K562 (cell line): ENCODE measurements at regions not wholly inside any gene's neighbourhood (a gene's known extent, or its start where the extent isn't known, plus 50 kb on each side); places are given as distances from the start of the nearest gene placed in this dataset.

Source experiments
- CCNT2 ChIP-seq: IDR thresholded peaks from 2 replicates; pipeline ENCODE4 v1.6.1; 2011; ENCODE audit warnings: borderline replicate concordance, low read depth, mild to moderate bottlenecking, moderate library complexity, mixed read lengths, low read length; ENCODE audit not compliant: insufficient read length; ENCODE audit errors: extremely low read depth
- ESRRB ChIP-seq: fragments of 250-450 bp; sonication (Bioruptor Pico); IDR thresholded peaks from 2 replicates; pipeline ENCODE4 v1.5.0; 2020; ENCODE audit warnings: mild to moderate bottlenecking, moderate library complexity, borderline replicate concordance
- FOXA1 ChIP-seq: fragments of 450-650 bp; IDR thresholded peaks from 2 replicates; pipeline ENCODE4 v1.6.1; 2016; ENCODE audit warnings: mild to moderate bottlenecking, borderline replicate concordance
- GTF3C2 ChIP-seq: IDR thresholded peaks from 3 replicates; pipeline ENCODE4 v1.6.1; 2011; ENCODE audit warnings: borderline replicate concordance, mild to moderate bottlenecking, moderate library complexity; ENCODE audit not compliant: insufficient read length; ENCODE audit errors: extremely low read depth
- KDM4B ChIP-seq, 2 experiments: fragments of 450-650 bp in 1 of 2; sonication (generic) in 1 of 2; IDR thresholded peaks; 2 replicates each; pipeline ENCODE4 v1.6.1; 2016 to 2017; ENCODE audit warnings: borderline replicate concordance in 2 of 2, antibody characterized with exemption in 1 of 2, low read depth in 1 of 2, mild to moderate bottlenecking in 1 of 2
- POU5F1 ChIP-seq: fragments of 150-350 bp; IDR thresholded peaks from 2 replicates; pipeline ENCODE4 v1.6.1; 2014; ENCODE audit warnings: borderline replicate concordance, low read length, low read depth, mild to moderate bottlenecking; ENCODE audit not compliant: partially characterized antibody
- TF ChIP-seq, protein P1 (sequence below): sonication (generic); formaldehyde crosslinking; IDR thresholded peaks from 2 replicates; pipeline ENCODE4 v1.8.0; 2022; ENCODE audit warnings: mild to moderate bottlenecking, missing genetic modification reagents

DNA sequence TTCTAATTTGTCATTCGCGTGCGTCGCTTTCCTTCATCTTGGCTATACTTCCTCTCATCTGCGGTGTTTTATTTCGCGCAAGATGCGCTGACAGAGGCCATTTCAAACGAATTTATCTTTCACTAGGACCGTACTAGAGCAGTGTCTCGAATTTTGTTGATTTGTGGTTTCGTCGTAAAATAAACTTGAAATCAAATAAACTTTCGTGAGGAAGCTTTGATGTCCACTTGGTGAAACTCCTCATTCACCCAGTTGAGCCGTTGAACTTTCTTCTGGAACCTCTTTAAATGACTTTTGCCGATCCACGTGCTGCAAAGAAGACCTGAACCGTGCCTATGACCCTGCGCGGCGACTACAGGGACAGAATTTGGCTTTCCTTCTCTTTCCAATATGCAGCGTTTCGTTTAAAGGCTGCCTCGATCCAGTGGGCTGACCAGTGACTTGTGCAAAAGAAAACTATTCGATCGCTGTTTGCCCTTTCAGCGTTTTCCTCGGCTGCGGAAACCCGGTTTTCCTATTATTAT is 163.9 kb upstream of the PPP1R3A start (continued):
- TF ChIP-seq CCNT2 (no peak), KDM4B (IDR thresholded peaks at IDR 0.05; ENCODE audit: borderline replicate concordance in 2 of 2, low read depth in 1 of 2) (no peak), GTF3C2 (no peak), ESRRB (CRISPR knock-in tag) (no peak), FOXA1 (no peak), POU5F1 (no peak)
- TF ChIP-seq, protein P1, sequence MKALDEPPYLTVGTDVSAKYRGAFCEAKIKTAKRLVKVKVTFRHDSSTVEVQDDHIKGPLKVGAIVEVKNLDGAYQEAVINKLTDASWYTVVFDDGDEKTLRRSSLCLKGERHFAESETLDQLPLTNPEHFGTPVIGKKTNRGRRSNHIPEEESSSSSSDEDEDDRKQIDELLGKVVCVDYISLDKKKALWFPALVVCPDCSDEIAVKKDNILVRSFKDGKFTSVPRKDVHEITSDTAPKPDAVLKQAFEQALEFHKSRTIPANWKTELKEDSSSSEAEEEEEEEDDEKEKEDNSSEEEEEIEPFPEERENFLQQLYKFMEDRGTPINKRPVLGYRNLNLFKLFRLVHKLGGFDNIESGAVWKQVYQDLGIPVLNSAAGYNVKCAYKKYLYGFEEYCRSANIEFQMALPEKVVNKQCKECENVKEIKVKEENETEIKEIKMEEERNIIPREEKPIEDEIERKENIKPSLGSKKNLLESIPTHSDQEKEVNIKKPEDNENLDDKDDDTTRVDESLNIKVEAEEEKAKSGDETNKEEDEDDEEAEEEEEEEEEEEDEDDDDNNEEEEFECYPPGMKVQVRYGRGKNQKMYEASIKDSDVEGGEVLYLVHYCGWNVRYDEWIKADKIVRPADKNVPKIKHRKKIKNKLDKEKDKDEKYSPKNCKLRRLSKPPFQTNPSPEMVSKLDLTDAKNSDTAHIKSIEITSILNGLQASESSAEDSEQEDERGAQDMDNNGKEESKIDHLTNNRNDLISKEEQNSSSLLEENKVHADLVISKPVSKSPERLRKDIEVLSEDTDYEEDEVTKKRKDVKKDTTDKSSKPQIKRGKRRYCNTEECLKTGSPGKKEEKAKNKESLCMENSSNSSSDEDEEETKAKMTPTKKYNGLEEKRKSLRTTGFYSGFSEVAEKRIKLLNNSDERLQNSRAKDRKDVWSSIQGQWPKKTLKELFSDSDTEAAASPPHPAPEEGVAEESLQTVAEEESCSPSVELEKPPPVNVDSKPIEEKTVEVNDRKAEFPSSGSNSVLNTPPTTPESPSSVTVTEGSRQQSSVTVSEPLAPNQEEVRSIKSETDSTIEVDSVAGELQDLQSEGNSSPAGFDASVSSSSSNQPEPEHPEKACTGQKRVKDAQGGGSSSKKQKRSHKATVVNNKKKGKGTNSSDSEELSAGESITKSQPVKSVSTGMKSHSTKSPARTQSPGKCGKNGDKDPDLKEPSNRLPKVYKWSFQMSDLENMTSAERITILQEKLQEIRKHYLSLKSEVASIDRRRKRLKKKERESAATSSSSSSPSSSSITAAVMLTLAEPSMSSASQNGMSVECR (CRISPR knock-in tag), result no peak
- TF ChIP-seq, all 486 proteins: peak for 0
